ENCODE measurements at regions not wholly inside any gene's neighbourhood (a gene's known extent, or its start where the extent isn't known, plus 50 kb on each side); places are given as distances from the start of the nearest gene placed in this dataset.

- TF ChIP-seq CTCF (IDR thresholded peaks at IDR 0.05; ENCODE audit: low read length) (no peak), EZH2phosphoT487 (IDR thresholded peaks at IDR 0.05; ENCODE audit: low read length) (no peak), EZH2 (optimal IDR thresholded peaks at IDR 0.05; ENCODE audit: low read depth, low read length) (no peak)
These were observed 309.3 kb downstream of the LRRC3B start for GRCh38 chr3:26931896-26932295.

Data from MM.1S (cell line).